HG03571 (cell line): ENCODE measurements at regions not wholly inside any gene's neighbourhood (a gene's known extent, or its start where the extent isn't known, plus 50 kb on each side); places are given as distances from the start of the nearest gene placed in this dataset.
"Not testable (repeated sequence)": the region's sequence is repeated elsewhere in the genome, so short reads cannot be mapped to it uniquely, and the experiment has no call there.

ENCODE experiments used
- ATAC-seq: cut with Tn5 transposase; IDR thresholded peaks from one replicate; pipeline ENCODE4 v1.9.1; 2021; ENCODE audit not compliant: unreplicated experiment

GRCh38 chr13:110809871-110810486 is 96.5 kb downstream of the ING1 start:
- ATAC-seq = no peak

GRCh38 chr13:110811008-110811720 is 97.7 kb downstream of the ING1 start:
- ATAC-seq = no peak

GRCh38 chr13:110811771-110812120 is 98.2 kb downstream of the ING1 start:
- ATAC-seq = no peak

- ATAC-seq = no peak
Measured at GRCh38 chr13:110812121-110812868, 98.8 kb downstream of the ING1 start.

GRCh38 chr13:110812869-110813645 is 99.6 kb downstream of the ING1 start:
- ATAC-seq = no peak

GRCh38 chr13:110813646-110814624 is 100.4 kb downstream of the ING1 start:
- no peak for ATAC-seq

GRCh38 chr13:110815471-110816204 is 99.2 kb downstream of the ANKRD10 start:
- no peak for ATAC-seq

GRCh38 chr13:110816500-110816899 is 98.4 kb downstream of the ANKRD10 start:
- ATAC-seq = no peak

GRCh38 chr13:110817143-110817542 is 97.7 kb downstream of the ANKRD10 start:
- ATAC-seq = no peak

GRCh38 chr13:110818747-110819146 is 96.1 kb downstream of the ANKRD10 start:
- ATAC-seq = no peak

- peak; percentile 76 for ATAC-seq
Measured at GRCh38 chr13:110819203-110820014, 95.5 kb downstream of the ANKRD10 start.

- no peak for ATAC-seq
Measured at GRCh38 chr13:110820322-110820721, 94.5 kb downstream of the ANKRD10 start.

- ATAC-seq = not testable (repeated sequence)
Measured at GRCh38 chr13:110821837-110822668, 92.8 kb downstream of the ANKRD10 start.

- no peak for ATAC-seq
Measured at GRCh38 chr13:110822669-110822945, 92.3 kb downstream of the ANKRD10 start.

- ATAC-seq = no peak
Measured at GRCh38 chr13:110824702-110825300, 90.1 kb downstream of the ANKRD10 start.

- no peak for ATAC-seq
Measured at GRCh38 chr13:110825516-110825915, 89.4 kb downstream of the ANKRD10 start.

GRCh38 chr13:110826101-110826500 is 88.8 kb downstream of the ANKRD10 start:
- ATAC-seq = no peak
